HepG2 (cell line): ENCODE measurements at regions not wholly inside any gene's neighbourhood (a gene's known extent, or its start where the extent isn't known, plus 50 kb on each side); places are given as distances from the start of the nearest gene placed in this dataset.

Experiments used
- ADNP ChIP-seq: sonication (generic); formaldehyde crosslinking; IDR thresholded peaks from 2 replicates; pipeline ENCODE4 v1.4.0; 2020; ENCODE audit warnings: missing genetic modification reagents
- ELF4 ChIP-seq: sonication (generic); formaldehyde crosslinking; IDR thresholded peaks from 2 replicates; pipeline ENCODE4 v1.5.0; 2020; ENCODE audit warnings: missing genetic modification reagents, mild to moderate bottlenecking, moderate library complexity, borderline replicate concordance
- FOXA1 ChIP-seq, 2 experiments: fragments of 450-650 bp in 1 of 2; sonication (generic) in 1 of 2; formaldehyde crosslinking in 1 of 2; IDR thresholded peaks; 2 replicates each; pipeline versions ENCODE4 v1.4.0 to v1.6.1; 2016 to 2020; ENCODE audit warnings: missing genetic modification reagents in 1 of 2
- FOXP1 ChIP-seq, 2 experiments: fragments of 450-650 bp in 1 of 2; IDR thresholded peaks; 2 replicates each; pipeline ENCODE4 v1.6.1; 2017 to 2018; ENCODE audit warnings: antibody characterized with exemption in 1 of 2
- MNT ChIP-seq: fragments of 450-650 bp; IDR thresholded peaks from 2 replicates; pipeline ENCODE4 v1.6.1; 2016
- MXI1 ChIP-seq: IDR thresholded peaks from 3 replicates; pipeline ENCODE4 v1.6.1; 2012; ENCODE audit warnings: low read depth, low read length, inconsistent platforms, borderline replicate concordance
- NONO ChIP-seq, 2 experiments: fragments of 450-650 bp in 1 of 2; sonication (generic) in 1 of 2; formaldehyde crosslinking in 1 of 2; IDR thresholded peaks in 1 of 2; conservative IDR thresholded peaks in 1 of 2; 2 replicates each; pipeline versions ENCODE4 v1.6.1 to v1.8.0; 2017 to 2022; ENCODE audit warnings: mild to moderate bottlenecking in 1 of 2, missing genetic modification reagents in 1 of 2, moderate library complexity in 1 of 2
- NRL ChIP-seq: sonication (generic); formaldehyde crosslinking; IDR thresholded peaks from 2 replicates; pipeline ENCODE4 v1.5.0; 2020; ENCODE audit warnings: missing genetic modification reagents, mild to moderate bottlenecking, moderate library complexity, borderline replicate concordance
- POLR2A ChIP-seq, 2 experiments: IDR thresholded peaks; 2 replicates each; pipeline ENCODE4 v1.6.1; 2011; ENCODE audit warnings: low read depth in 2 of 2, low read length in 2 of 2, mild to moderate bottlenecking in 1 of 2, moderate library complexity in 1 of 2; ENCODE audit not compliant: insufficient read depth in 1 of 2
- ZBTB38 ChIP-seq: sonication (generic); formaldehyde crosslinking; IDR thresholded peaks from 2 replicates; pipeline ENCODE4 v1.5.1; 2020; ENCODE audit warnings: mild to moderate bottlenecking, missing genetic modification reagents
- ZNF3 ChIP-seq: IDR thresholded peaks from 2 replicates; pipeline ENCODE4 v1.7.0; 2017; ENCODE audit warnings: inconsistent platforms
- ZNF552 ChIP-seq: sonication (generic); formaldehyde crosslinking; IDR thresholded peaks from 2 replicates; pipeline ENCODE4 v1.9.0; 2022; ENCODE audit warnings: missing genetic modification reagents, mild to moderate bottlenecking, borderline replicate concordance
- ZNF646 ChIP-seq: sonication (generic); formaldehyde crosslinking; IDR thresholded peaks from 2 replicates; pipeline ENCODE4 v1.9.0; 2021; ENCODE audit warnings: mild to moderate bottlenecking, missing genetic modification reagents
- ZNF780A ChIP-seq: sonication (generic); formaldehyde crosslinking; IDR thresholded peaks from 2 replicates; pipeline ENCODE4 v1.8.0; 2022; ENCODE audit warnings: mild to moderate bottlenecking, missing genetic modification reagents, moderate library complexity
- TF ChIP-seq, protein P1 (sequence below): sonication (generic); formaldehyde crosslinking; IDR thresholded peaks from 2 replicates; pipeline ENCODE4 v1.5.0; 2020; ENCODE audit warnings: missing genetic modification reagents, mild to moderate bottlenecking, borderline replicate concordance
- TF ChIP-seq, protein P2 (sequence below): fragments of 450-650 bp; IDR thresholded peaks from 2 replicates; pipeline ENCODE4 v1.6.1; 2017; ENCODE audit warnings: mild to moderate bottlenecking

- TF ChIP-seq, protein P1, sequence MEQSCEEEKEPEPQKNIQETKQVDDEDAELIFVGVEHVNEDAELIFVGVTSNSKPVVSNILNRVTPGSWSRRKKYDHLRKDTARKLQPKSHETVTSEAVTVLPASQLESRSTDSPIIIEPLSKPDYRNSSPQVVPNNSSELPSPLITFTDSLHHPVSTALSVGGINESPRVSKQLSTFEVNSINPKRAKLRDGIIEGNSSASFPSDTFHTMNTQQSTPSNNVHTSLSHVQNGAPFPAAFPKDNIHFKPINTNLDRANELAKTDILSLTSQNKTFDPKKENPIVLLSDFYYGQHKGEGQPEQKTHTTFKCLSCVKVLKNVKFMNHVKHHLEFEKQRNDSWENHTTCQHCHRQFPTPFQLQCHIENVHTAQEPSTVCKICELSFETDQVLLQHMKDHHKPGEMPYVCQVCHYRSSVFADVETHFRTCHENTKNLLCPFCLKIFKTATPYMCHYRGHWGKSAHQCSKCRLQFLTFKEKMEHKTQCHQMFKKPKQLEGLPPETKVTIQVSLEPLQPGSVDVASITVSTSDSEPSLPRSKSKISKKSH (CRISPR knock-in tag): no peak
- TF ChIP-seq, protein P2, sequence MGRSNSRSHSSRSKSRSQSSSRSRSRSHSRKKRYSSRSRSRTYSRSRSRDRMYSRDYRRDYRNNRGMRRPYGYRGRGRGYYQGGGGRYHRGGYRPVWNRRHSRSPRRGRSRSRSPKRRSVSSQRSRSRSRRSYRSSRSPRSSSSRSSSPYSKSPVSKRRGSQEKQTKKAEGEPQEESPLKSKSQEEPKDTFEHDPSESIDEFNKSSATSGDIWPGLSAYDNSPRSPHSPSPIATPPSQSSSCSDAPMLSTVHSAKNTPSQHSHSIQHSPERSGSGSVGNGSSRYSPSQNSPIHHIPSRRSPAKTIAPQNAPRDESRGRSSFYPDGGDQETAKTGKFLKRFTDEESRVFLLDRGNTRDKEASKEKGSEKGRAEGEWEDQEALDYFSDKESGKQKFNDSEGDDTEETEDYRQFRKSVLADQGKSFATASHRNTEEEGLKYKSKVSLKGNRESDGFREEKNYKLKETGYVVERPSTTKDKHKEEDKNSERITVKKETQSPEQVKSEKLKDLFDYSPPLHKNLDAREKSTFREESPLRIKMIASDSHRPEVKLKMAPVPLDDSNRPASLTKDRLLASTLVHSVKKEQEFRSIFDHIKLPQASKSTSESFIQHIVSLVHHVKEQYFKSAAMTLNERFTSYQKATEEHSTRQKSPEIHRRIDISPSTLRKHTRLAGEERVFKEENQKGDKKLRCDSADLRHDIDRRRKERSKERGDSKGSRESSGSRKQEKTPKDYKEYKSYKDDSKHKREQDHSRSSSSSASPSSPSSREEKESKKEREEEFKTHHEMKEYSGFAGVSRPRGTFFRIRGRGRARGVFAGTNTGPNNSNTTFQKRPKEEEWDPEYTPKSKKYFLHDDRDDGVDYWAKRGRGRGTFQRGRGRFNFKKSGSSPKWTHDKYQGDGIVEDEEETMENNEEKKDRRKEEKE: no peak
- TF ChIP-seq NONO (IDR thresholded peaks at IDR 0.05) (no peak), NONO (CRISPR knock-in tag; conservative IDR thresholded peaks at IDR 0.05) (no peak), ELF4 (CRISPR knock-in tag) (0 out of 2 replicates have a peak, but pooled peaks have one; percentile 17), MXI1 (no peak), ZBTB38 (CRISPR knock-in tag) (no peak), FOXA1 (IDR thresholded peaks at IDR 0.05) (no peak), FOXA1 (CRISPR knock-in tag; IDR thresholded peaks at IDR 0.05) (peak; percentile 44; the same call in 1 of the 2 replicates), NRL (CRISPR knock-in tag) (no peak), ZNF552 (no peak), ZNF3 (no peak), POLR2A (IDR thresholded peaks at IDR 0.05; ENCODE audit: insufficient read depth in 1 of 2, low read depth in 2 of 2, low read length in 2 of 2) (peak in 1 of 2 experiments; percentile 60; a peak in 2 of 4 replicates), FOXP1 (IDR thresholded peaks at IDR 0.05) (no peak), FOXP1 (CRISPR knock-in tag; IDR thresholded peaks at IDR 0.05) (peak; percentile 20; the same call in 1 of the 2 replicates), ZNF646 (CRISPR knock-in tag) (no peak), ADNP (CRISPR knock-in tag) (no peak), ZNF780A (CRISPR knock-in tag) (no peak), MNT (no peak)
These were observed 73.1 kb upstream of the DSG1 start (continued) for GRCh38 chr18:31244771-31245394.
